Breast epithelium (tissue), 4 donors: ENCODE measurements at regions not wholly inside any gene's neighbourhood (a gene's known extent, or its start where the extent isn't known, plus 50 kb on each side); places are given as distances from the start of the nearest gene placed in this dataset.

Experiments
- DNase-seq, 2 donors: peaks; one replicate each; pipeline ENCODE4 v3.0.0-alpha.2; 2019; ENCODE audit warnings: low spot score in 2 of 2
- H3K27ac ChIP-seq, 2 donors: fragments of 200-600 bp; sonication (generic) in 1 of 2; one replicate each; pipeline ENCODE4 v1.5.1; 2016 to 2019; ENCODE audit warnings: mild to moderate bottlenecking in 1 of 2
- H3K27me3 ChIP-seq, 2 donors: fragments of 200-600 bp; sonication (generic) in 1 of 2; one replicate each; pipeline versions ENCODE4 v1.5.1 to v1.6.0; 2017 to 2019; ENCODE audit warnings: control low read depth in 1 of 2, mild to moderate bottlenecking in 1 of 2
- H3K36me3 ChIP-seq: fragments of 200-600 bp; one replicate; pipeline ENCODE4 v1.5.1; 2019
- H3K4me1 ChIP-seq, 2 donors: fragments of 200-600 bp; sonication (generic); one replicate each; pipeline ENCODE4 v1.5.1; 2016 to 2019; ENCODE audit warnings: control low read depth in 1 of 2
- H3K4me3 ChIP-seq, 3 donors: fragments of 200-600 bp; sonication (generic); 1 replicate in 2 of 3; 2 replicates in 1 of 3; pipeline ENCODE4 v1.5.1; 2016 to 2019; ENCODE audit warnings: mild to moderate bottlenecking in 3 of 3, moderate library complexity in 2 of 3
- H3K9me3 ChIP-seq, 2 donors: fragments of 200-600 bp; sonication (generic) in 1 of 2; one replicate each; pipeline ENCODE4 v1.5.1; 2016 to 2019; ENCODE audit warnings: control low read depth in 1 of 2
- POLR2A ChIP-seq: fragments of 450-650 bp; IDR thresholded peaks from one replicate; pipeline ENCODE4 v1.6.1; 2016; ENCODE audit warnings: antibody characterized with exemption, mild to moderate bottlenecking, moderate library complexity
- POLR2AphosphoS5 ChIP-seq, 3 donors: sonication (generic); formaldehyde crosslinking; IDR thresholded peaks; one replicate each; pipeline ENCODE4 v1.6.1; 2017; ENCODE audit warnings: antibody characterized with exemption in 3 of 3
- intact Hi-C: fragments of 100-400 bp; cut with DNase I; formaldehyde crosslinking; loops from one replicate; pipeline ENCODE4 v1.15.1; 2023; ENCODE audit warnings: low total_unique reads
- TF ChIP-seq, protein P1 (sequence below), 3 donors: fragments of 450-650 bp; IDR thresholded peaks; one replicate each; pipeline ENCODE4 v1.5.1; 2016 to 2017; ENCODE audit warnings: antibody characterized with exemption in 3 of 3, mild to moderate bottlenecking in 3 of 3, moderate library complexity in 3 of 3

DNA sequence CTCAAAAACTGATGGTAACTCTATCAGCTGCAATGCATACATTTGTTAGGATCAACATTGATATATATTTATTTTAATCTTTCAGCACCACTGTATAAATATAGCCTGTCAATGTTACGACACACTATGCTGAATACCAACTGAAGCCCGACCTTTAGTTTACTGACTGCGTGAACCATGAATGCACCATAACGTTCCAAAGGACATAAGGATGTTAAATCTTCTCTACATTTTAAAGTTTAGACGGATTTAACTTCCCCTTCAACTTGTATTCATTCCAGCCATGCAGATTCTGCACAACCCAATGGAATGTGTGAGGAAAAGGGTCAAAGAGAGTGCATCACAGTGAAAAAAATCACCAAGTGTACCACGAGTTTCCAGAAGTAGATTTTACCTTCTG is 489.5 kb downstream of the IRS1 start:
- TF ChIP-seq POLR2AphosphoS5 (IDR thresholded peaks at IDR 0.05) (no peak), POLR2A (no peak)
- TF ChIP-seq, protein P1, sequence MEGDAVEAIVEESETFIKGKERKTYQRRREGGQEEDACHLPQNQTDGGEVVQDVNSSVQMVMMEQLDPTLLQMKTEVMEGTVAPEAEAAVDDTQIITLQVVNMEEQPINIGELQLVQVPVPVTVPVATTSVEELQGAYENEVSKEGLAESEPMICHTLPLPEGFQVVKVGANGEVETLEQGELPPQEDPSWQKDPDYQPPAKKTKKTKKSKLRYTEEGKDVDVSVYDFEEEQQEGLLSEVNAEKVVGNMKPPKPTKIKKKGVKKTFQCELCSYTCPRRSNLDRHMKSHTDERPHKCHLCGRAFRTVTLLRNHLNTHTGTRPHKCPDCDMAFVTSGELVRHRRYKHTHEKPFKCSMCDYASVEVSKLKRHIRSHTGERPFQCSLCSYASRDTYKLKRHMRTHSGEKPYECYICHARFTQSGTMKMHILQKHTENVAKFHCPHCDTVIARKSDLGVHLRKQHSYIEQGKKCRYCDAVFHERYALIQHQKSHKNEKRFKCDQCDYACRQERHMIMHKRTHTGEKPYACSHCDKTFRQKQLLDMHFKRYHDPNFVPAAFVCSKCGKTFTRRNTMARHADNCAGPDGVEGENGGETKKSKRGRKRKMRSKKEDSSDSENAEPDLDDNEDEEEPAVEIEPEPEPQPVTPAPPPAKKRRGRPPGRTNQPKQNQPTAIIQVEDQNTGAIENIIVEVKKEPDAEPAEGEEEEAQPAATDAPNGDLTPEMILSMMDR (IDR thresholded peaks at IDR 0.05), result no peak
- Histone ChIP-seq H3K4me3 (no peak overlapping the region), H3K9me3 (no peaks in the 10 kb centered on the region), H3K36me3 (no peaks in the 10 kb centered on the region), H3K27ac (no peak overlapping the region), H3K27me3 (no peaks in the 10 kb centered on the region), H3K4me1 (no peaks in the 10 kb centered on the region)
- intact Hi-C loops, result no loop called here
- no peak for DNase-seq

DNA sequence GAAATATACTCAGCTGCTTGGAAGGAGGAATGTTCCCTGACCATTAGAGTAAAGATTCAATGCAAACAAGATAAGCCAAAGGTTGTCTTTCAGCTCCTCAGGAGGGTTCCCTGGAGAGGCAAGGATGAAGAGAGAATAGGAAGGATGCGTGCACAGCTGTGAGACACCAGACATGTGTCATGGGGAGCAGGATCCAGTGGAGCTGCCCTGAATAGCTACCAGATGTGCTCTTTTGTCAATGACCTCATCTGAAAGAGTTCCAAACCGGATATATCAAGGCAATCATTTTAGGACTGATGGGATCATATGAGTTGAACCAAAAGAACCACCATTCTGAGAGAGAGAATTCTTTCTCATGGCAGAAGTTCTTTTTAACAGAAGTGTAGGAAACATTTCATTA is 490.6 kb downstream of the IRS1 start:
- Histone ChIP-seq H3K27me3 (no peaks in the 10 kb centered on the region), H3K27ac (no peak overlapping the region), H3K36me3 (no peaks in the 10 kb centered on the region), H3K4me1 (no peaks in the 10 kb centered on the region), H3K9me3 (no peaks in the 10 kb centered on the region), H3K4me3 (no peak overlapping the region)
- TF ChIP-seq POLR2AphosphoS5 (IDR thresholded peaks at IDR 0.05) (no peak), POLR2A (no peak)
- TF ChIP-seq, protein P1 (IDR thresholded peaks at IDR 0.05), result no peak
- intact Hi-C loops, result no loop called here
- DNase-seq, result no peak

DNA sequence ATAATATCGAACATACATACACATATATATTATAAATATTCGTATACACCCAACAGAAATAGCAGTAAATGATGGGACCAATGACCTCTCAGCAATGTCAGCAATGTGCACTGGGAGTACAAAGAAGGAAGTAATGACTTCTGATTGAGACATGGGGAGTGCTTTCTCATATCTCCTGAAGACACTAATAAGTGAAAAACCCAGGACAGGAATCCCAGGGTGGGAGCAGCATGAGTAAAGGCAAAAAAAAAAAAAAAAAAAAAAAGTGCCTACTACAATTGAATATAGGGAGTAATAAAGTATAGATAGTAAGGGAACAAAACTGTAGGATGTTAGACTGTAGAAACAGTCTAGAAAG is 491.3 kb downstream of the IRS1 start:
- no peaks in the 10 kb centered on the region for H3K9me3 ChIP-seq

DNA sequence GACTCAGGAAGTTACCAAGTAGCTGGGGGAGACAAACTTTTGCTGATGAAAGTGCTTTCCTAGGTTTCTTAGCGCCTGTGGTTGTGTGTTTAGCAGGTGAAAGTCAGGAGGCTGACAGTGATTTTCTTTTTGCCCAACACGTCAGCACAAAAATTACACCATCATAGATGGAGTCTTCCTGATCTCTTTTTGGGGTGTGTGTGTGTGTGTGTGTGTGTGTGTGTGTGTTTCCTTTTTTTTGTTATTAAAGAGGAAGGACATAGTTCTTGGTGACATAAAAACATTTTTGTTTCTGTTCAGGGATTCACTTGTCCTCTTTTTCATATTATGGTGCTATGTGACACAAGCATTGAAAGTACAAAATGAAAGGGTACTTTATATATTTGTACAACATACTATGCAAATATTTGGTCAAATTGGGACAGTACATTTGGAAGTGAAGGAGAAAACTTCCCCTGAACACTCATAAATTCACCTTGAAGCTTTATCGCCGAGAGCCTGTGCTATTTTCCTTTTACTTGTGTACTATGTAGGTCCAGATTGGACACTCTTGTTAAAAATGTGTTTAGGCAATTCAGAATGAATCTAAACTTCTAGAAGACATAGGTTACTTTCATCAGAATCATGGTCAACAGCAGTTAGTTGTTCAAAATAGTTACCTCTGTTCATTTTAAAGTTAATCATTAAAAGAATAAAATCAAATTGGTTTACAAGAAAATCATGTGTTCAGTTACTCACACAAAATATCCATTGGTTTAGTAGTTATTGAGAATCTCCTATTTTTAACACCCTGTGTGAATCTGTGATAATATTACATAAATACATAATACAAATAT is 491.9 kb downstream of the IRS1 start:
- TF ChIP-seq POLR2A (no peak), POLR2AphosphoS5 (IDR thresholded peaks at IDR 0.05) (no peak)
- TF ChIP-seq, protein P1 (IDR thresholded peaks at IDR 0.05), result no peak
- Histone ChIP-seq H3K9me3 (no peaks in the 10 kb centered on the region), H3K4me3 (no peak overlapping the region), H3K4me1 (no peaks in the 10 kb centered on the region), H3K27me3 (no peaks in the 10 kb centered on the region), H3K36me3 (no peaks in the 10 kb centered on the region), H3K27ac (no peak overlapping the region)
- DNase-seq, result no peak
- intact Hi-C loops, result no loop called here

More for the DNA sequence above, 491.3 kb downstream of the IRS1 start:
- H3K27ac ChIP-seq, result no peak overlapping the region
- no peaks in the 10 kb centered on the region for H3K4me1 ChIP-seq
- H3K4me3 ChIP-seq, result no peak overlapping the region
- intact Hi-C loops, result no loop called here
- TF ChIP-seq, protein P1 (IDR thresholded peaks at IDR 0.05), result no peak
- no peak for TF ChIP-seq POLR2AphosphoS5 (IDR thresholded peaks at IDR 0.05)
- TF ChIP-seq POLR2A, result no peak
- no peaks in the 10 kb centered on the region for H3K27me3 ChIP-seq
- H3K36me3 ChIP-seq, result no peaks in the 10 kb centered on the region
- no peak for DNase-seq

DNA sequence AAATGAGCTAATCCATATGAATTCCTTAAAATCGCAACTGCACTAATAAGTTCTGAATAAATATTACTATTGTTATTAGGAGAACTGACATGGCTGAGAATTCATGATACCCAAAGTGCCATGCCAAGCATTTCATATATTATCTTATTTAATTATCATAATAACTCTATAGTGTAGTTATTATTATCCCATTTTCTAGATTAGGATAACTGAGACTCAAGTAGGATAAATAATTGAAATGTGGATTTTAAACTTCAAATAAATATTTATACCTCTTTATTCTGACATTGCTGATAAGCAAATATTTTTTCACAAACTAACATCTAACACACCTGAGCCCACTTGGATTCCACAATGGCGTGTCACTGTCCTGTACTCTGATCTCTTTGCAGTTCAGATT is 492.7 kb downstream of the IRS1 start:
- intact Hi-C loops, result no loop called here
- no peak for DNase-seq
- Histone ChIP-seq H3K4me1 (no peaks in the 10 kb centered on the region), H3K9me3 (no peaks in the 10 kb centered on the region), H3K27me3 (no peaks in the 10 kb centered on the region), H3K36me3 (no peaks in the 10 kb centered on the region), H3K27ac (no peak overlapping the region), H3K4me3 (no peak overlapping the region)
- TF ChIP-seq POLR2A (no peak), POLR2AphosphoS5 (IDR thresholded peaks at IDR 0.05) (no peak)
- TF ChIP-seq, protein P1 (IDR thresholded peaks at IDR 0.05), result no peak
